Hepatocyte (in vitro differentiated cells): ENCODE measurements at regions not wholly inside any gene's neighbourhood (a gene's known extent, or its start where the extent isn't known, plus 50 kb on each side); places are given as distances from the start of the nearest gene placed in this dataset.

ENCODE experiments used
- CTCF ChIP-seq: fragments of 200-600 bp; sonication (generic); IDR thresholded peaks from 2 replicates; pipeline ENCODE4 v1.5.1; 2016; ENCODE audit warnings: antibody characterized with exemption, mild to moderate bottlenecking; ENCODE audit not compliant: poor library complexity
- EZH2 ChIP-seq: fragments of 200-600 bp; sonication (generic); IDR thresholded peaks from 2 replicates; pipeline ENCODE4 v1.6.1; 2016; ENCODE audit warnings: antibody characterized with exemption, mild to moderate bottlenecking, borderline replicate concordance
- EZH2phosphoT487 ChIP-seq: fragments of 200-600 bp; sonication (generic); IDR thresholded peaks from one replicate; pipeline ENCODE4 v1.6.1; 2018; ENCODE audit warnings: antibody characterized with exemption, mild to moderate bottlenecking, low read depth, moderate library complexity; ENCODE audit not compliant: unreplicated experiment, severe bottlenecking

GRCh38 chr16:25416002-25416401 is 158.4 kb upstream of the ZKSCAN2 start:
- no peak for TF ChIP-seq EZH2
- no peak for TF ChIP-seq CTCF
- no peak for TF ChIP-seq EZH2phosphoT487
